ENCODE measurements at regions not wholly inside any gene's neighbourhood (a gene's known extent, or its start where the extent isn't known, plus 50 kb on each side); places are given as distances from the start of the nearest gene placed in this dataset.

DNA sequence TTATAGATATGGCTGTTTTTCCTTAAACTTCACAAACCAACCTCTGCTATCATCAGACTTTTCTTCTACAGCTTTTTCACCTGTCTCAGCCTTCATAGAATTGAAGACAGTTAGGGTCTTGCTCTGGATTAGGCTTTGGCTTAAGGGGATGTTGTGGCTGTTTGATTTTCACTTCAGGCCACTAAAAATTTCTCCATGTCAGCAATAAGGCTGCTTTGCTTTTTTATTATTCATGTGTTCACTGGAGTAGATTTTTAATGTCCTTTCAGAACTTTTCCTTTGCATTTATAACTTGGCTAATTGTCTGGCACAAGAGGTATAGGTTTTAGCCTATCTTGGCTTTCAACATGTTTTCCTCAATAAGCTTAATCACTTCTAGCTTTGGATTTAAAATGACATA lies 392.6 kb downstream of the RFPL4B start:
- no peaks in the 10 kb centered on the region for H3K27me3 ChIP-seq
- H3K4me1 ChIP-seq = no peaks in the 10 kb centered on the region
- no peaks in the 10 kb centered on the region for H3K36me3 ChIP-seq
- no peak overlapping the region for H3K9ac ChIP-seq
- no peak overlapping the region for H3K4me3 ChIP-seq
- H4K20me1 ChIP-seq = no peaks in the 10 kb centered on the region
- no peaks in the 10 kb centered on the region for H3K9me3 ChIP-seq (replicated peaks in 1 of 11)
- H3K27ac ChIP-seq = no peak overlapping the region
- no peak for TF ChIP-seq Cebpa-rat (IDR thresholded peaks at IDR 0.05)
- no peak overlapping the region for H3K4me2 ChIP-seq

- Histone ChIP-seq H3K27me3 (no peaks in the 10 kb centered on the region), H3K4me1 (0 out of 20 replicates have a peak, but pooled peaks cover 0 to 1% (median 0%) of the 10 kb centered on the region in 10 experiments), H3K27ac (no peak overlapping the region), H3K36me3 (no peaks in the 10 kb centered on the region), H3K9me3 (replicated peaks in 1 of 11) (no peaks in the 10 kb centered on the region), H3K9ac (no peak overlapping the region), H3K4me2 (no peak overlapping the region), H4K20me1 (no peaks in the 10 kb centered on the region), H3K4me3 (no peak overlapping the region)
- no peak for TF ChIP-seq Cebpa-rat (IDR thresholded peaks at IDR 0.05)
These were observed 396.2 kb downstream of the RFPL4B start for GRCh38 chr6:112743323-112743722.

GRCh38 chr6:112744827-112745226 lies 397.7 kb downstream of the RFPL4B start:
- no peaks in the 10 kb centered on the region for H3K27me3 ChIP-seq
- H3K9me3 ChIP-seq (replicated peaks in 1 of 11) = no peaks in the 10 kb centered on the region
- peaks cover 0 to 5% (median 0%) of the 10 kb centered on the region in 10 experiments; a peak in 2 of 20 replicates for H3K4me1 ChIP-seq
- no peak overlapping the region for H3K4me3 ChIP-seq
- H4K20me1 ChIP-seq = no peaks in the 10 kb centered on the region
- H3K27ac ChIP-seq = no peak overlapping the region
- H3K9ac ChIP-seq = no peak overlapping the region
- no peaks in the 10 kb centered on the region for H3K36me3 ChIP-seq
- no peak for TF ChIP-seq Cebpa-rat (IDR thresholded peaks at IDR 0.05)
- H3K4me2 ChIP-seq = no peak overlapping the region

DNA sequence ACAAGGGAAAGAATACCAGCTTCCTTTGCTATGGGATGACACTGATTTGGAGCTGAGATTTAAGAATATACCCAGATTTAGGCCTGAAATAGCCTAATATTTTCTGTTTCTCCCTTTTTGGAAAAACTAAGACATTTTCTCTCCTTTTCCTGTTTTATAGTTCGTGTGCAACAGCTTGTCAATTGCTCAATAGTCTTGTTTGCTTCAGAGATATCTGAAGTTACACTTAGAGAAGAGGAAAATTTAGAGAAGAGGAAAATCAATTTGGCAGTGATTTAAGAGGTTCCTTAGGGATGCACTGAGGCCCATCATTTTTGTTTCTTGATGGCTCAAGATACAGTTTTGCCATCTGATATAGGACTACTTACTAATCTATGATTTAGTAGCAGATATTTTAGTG lies 398.6 kb downstream of the RFPL4B start:
- no peak overlapping the region for H3K4me3 ChIP-seq
- H4K20me1 ChIP-seq = no peaks in the 10 kb centered on the region
- no peaks in the 10 kb centered on the region for H3K36me3 ChIP-seq
- TF ChIP-seq Cebpa-rat (IDR thresholded peaks at IDR 0.05) = no peak
- no peak overlapping the region for H3K9ac ChIP-seq
- H3K27me3 ChIP-seq = no peaks in the 10 kb centered on the region
- no peak overlapping the region for H3K27ac ChIP-seq
- H3K4me1 ChIP-seq = peaks cover 0 to 5% (median 0%) of the 10 kb centered on the region in 10 experiments; a peak in 2 of 20 replicates
- H3K4me2 ChIP-seq = no peak overlapping the region
- H3K9me3 ChIP-seq (replicated peaks in 1 of 11) = no peaks in the 10 kb centered on the region

DNA sequence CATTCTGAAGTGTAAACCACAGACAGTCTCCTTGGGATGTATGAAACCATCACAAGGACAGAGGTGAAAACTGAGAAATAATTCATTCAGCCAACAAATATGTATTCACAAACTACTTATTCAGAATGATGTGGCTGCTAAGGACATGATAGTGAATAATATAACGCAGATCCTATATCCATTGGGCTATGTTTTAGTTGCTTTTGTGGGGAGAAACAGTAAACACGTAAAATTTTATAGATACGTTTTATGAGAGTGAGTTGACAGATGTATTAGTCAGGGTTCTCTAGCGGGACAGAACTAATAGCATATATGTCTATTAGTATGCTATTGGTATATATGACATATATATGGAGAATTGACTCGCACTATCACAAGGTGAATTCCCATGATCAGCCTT lies 402.5 kb downstream of the RFPL4B start:
- no peaks in the 10 kb centered on the region for H3K9me3 ChIP-seq (replicated peaks in 1 of 11)
- H3K4me2 ChIP-seq = no peak overlapping the region
- H3K4me3 ChIP-seq = no peak overlapping the region
- no peaks in the 10 kb centered on the region for H3K27me3 ChIP-seq
- H3K27ac ChIP-seq = no peak overlapping the region
- no peak overlapping the region for H3K9ac ChIP-seq
- no peaks in the 10 kb centered on the region for H4K20me1 ChIP-seq
- H3K4me1 ChIP-seq = peaks cover 0 to 15% (median 0%) of the 10 kb centered on the region in 10 experiments; a peak in 7 of 20 replicates
- no peaks in the 10 kb centered on the region for H3K36me3 ChIP-seq
- TF ChIP-seq Cebpa-rat (IDR thresholded peaks at IDR 0.05) = no peak

- peaks cover 0 to 15% (median 0%) of the 10 kb centered on the region in 10 experiments; a peak in 7 of 20 replicates for H3K4me1 ChIP-seq
- H3K9ac ChIP-seq = no peak overlapping the region
- peak overlapping the region in 2 of 11 experiments; percentile 41 to 46; a peak in 3 of 22 replicates for H3K4me2 ChIP-seq
- H3K27me3 ChIP-seq = no peaks in the 10 kb centered on the region
- TF ChIP-seq Cebpa-rat (IDR thresholded peaks at IDR 0.05) = no peak
- no peak overlapping the region for H3K27ac ChIP-seq
- H3K4me3 ChIP-seq = no peak overlapping the region
- no peaks in the 10 kb centered on the region for H3K9me3 ChIP-seq (replicated peaks in 1 of 11)
- no peaks in the 10 kb centered on the region for H4K20me1 ChIP-seq
- no peaks in the 10 kb centered on the region for H3K36me3 ChIP-seq
These were observed 405.2 kb downstream of the RFPL4B start for GRCh38 chr6:112752305-112752704.

- no peaks in the 10 kb centered on the region for H3K27me3 ChIP-seq
- no peak overlapping the region for H3K9ac ChIP-seq
- peak overlapping the region in 2 of 11 experiments; percentile 41 to 46; a peak in 2 of 22 replicates for H3K4me2 ChIP-seq
- no peak for TF ChIP-seq Cebpa-rat (IDR thresholded peaks at IDR 0.05)
- no peaks in the 10 kb centered on the region for H4K20me1 ChIP-seq
- peaks cover 0 to 15% (median 0%) of the 10 kb centered on the region in 10 experiments; a peak in 7 of 20 replicates for H3K4me1 ChIP-seq
- no peak overlapping the region for H3K4me3 ChIP-seq
- H3K9me3 ChIP-seq (replicated peaks in 1 of 11) = no peaks in the 10 kb centered on the region
- no peaks in the 10 kb centered on the region for H3K36me3 ChIP-seq
- peak overlapping the region in 1 of 11 experiments; percentile 13; a peak in 1 of 22 replicates for H3K27ac ChIP-seq
These were observed 405.7 kb downstream of the RFPL4B start for GRCh38 chr6:112752791-112753190.

GRCh38 chr6:112760831-112761230 lies 413.7 kb downstream of the RFPL4B start:
- Histone ChIP-seq H3K4me3 (no peak overlapping the region), H3K27ac (no peak overlapping the region), H3K4me1 (no peaks in the 10 kb centered on the region), H3K9ac (no peak overlapping the region), H3K4me2 (no peak overlapping the region), H3K36me3 (no peaks in the 10 kb centered on the region), H3K27me3 (no peaks in the 10 kb centered on the region), H3K9me3 (replicated peaks in 1 of 11) (peaks cover 0 to 10% (median 0%) of the 10 kb centered on the region in 11 experiments; a peak in 3 of 22 replicates), H4K20me1 (no peaks in the 10 kb centered on the region)
- TF ChIP-seq Cebpa-rat (IDR thresholded peaks at IDR 0.05) = no peak

GRCh38 chr6:112761740-112762139 lies 414.6 kb downstream of the RFPL4B start:
- H3K4me1 ChIP-seq = no peaks in the 10 kb centered on the region
- H3K27ac ChIP-seq = no peak overlapping the region
- no peak for TF ChIP-seq Cebpa-rat (IDR thresholded peaks at IDR 0.05)
- no peak overlapping the region for H3K4me2 ChIP-seq
- no peaks in the 10 kb centered on the region for H4K20me1 ChIP-seq
- peaks cover 0 to 12% (median under 1%) of the 10 kb centered on the region in 11 experiments; a peak in 8 of 22 replicates for H3K9me3 ChIP-seq (replicated peaks in 1 of 11)
- no peaks in the 10 kb centered on the region for H3K27me3 ChIP-seq
- no peaks in the 10 kb centered on the region for H3K36me3 ChIP-seq
- H3K9ac ChIP-seq = no peak overlapping the region
- no peak overlapping the region for H3K4me3 ChIP-seq

GRCh38 chr6:112764377-112764776 lies 417.2 kb downstream of the RFPL4B start:
- no peaks in the 10 kb centered on the region for H4K20me1 ChIP-seq
- H3K9me3 ChIP-seq (replicated peaks in 1 of 11) = peaks cover 10 to 27% (median 15%) of the 10 kb centered on the region in 11 experiments; a peak in 20 of 22 replicates
- no peak overlapping the region for H3K4me2 ChIP-seq
- no peak for TF ChIP-seq Cebpa-rat (IDR thresholded peaks at IDR 0.05)
- no peaks in the 10 kb centered on the region for H3K27me3 ChIP-seq
- H3K27ac ChIP-seq = no peak overlapping the region
- no peaks in the 10 kb centered on the region for H3K36me3 ChIP-seq
- H3K4me1 ChIP-seq = no peaks in the 10 kb centered on the region
- H3K9ac ChIP-seq = no peak overlapping the region
- no peak overlapping the region for H3K4me3 ChIP-seq

All from BLaER1 treated with 17β-estradiol and CSF1 and Interleukin-3, amounts not matched to agents 10 nM and 100 nM (cell line).